RPMI8226 (cell line): ENCODE measurements at regions not wholly inside any gene's neighbourhood (a gene's known extent, or its start where the extent isn't known, plus 50 kb on each side); places are given as distances from the start of the nearest gene placed in this dataset.
A peak's percentile ranks its signal among the peaks of the same experiment; 100 is the strongest.

Experiments
- DNase-seq: peaks from one replicate; pipeline ENCODE4 v3.0.0-alpha.2; 2015

DNA sequence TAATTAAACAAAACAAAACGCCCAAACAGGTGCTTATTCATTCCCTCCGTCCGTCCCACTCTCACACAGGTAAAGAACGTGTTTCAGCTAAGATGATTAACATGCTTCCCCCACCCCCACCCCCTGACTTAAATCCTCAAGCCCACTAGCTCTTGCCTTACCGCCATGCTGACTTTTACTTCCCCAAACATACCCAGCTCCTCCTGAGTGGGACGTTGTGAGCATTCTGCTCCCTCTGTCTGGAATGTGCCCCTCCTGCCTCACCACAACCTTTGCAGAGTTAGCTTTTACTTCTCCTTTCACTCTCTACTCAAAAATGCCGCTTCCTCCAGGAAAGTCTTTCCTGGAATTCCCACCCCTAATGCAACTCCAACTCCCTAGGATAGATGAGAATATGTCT, 774.0 kb upstream of the RBFOX1 start:
- DNase-seq = no peak

- no peak for DNase-seq
Observed at GRCh38 chr16:6558126-6558525, 774.5 kb upstream of the RBFOX1 start.

DNA sequence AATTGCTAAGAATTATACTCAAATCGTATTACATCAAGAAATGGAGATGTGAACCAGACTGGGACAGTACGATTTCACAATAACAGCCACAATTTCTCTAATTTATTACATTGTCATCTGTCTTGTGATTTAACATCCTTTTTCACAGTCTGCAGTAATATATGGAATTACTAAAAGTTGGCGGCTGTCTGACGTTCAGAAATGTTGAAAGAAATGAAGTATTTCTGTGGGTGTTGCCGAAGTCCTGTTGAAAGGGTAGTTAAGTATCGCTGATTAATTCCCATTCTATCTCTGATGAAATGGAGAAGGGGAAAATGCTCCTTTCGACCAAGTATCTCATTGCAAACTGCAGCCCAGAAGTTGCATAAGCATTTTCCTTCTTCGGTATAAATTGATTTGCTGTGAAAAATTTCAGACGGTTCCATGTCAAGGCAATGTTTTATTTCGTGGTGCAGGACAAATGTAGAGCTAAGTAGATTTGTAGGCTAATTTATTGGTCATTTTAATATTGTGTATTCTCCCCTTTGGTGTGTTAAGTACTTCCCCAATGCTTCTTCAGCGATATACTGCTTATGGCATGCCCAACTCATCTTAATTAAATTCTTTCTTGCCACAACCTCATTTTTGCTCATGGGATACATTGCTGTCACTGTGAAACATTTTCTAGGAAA, 775.2 kb upstream of the RBFOX1 start:
- DNase-seq = no peak

- no peak for DNase-seq
Observed at GRCh38 chr16:6549415-6549814, 783.2 kb upstream of the RBFOX1 start.

DNA sequence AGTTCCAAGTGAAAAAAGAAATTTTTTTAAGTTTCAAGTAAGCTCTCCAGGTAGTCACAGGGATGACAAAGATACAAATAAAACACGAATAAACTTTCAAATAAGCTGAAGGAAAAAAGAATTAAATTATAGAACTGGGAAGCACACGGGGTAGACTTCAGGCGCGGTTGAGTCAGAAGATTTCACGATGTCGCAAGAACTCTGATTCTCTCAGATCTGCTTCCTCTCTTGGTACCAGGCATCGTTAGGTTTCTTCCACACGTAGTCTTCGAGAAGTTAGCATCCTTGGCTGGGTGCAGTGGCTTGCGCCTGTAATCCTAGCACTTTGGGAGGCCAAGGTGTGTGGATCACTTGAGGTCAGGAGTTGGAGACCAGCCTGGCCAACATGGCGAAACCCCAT, 784.1 kb upstream of the RBFOX1 start:
- no peak for DNase-seq

DNA sequence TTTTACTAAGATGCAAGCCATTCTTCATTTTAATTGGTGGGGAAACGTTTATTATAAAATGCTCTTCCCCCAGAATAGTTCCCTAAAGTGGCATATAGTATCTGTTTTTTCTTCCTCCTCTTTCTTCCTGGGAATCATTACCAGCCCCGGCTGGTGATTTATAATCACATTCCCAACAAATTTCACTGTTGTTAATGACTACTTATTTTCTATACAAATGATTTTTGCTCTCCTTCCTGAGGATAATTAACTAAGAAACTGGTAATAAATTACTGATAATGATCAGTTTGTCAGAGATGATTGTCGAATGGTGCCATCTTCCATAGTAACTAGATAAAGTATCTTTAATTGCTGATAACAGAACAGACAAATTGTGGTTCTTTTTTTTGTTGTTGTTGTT, 785.5 kb upstream of the RBFOX1 start:
- DNase-seq = no peak

GRCh38 chr16:6545329-6545728, 787.3 kb upstream of the RBFOX1 start:
- DNase-seq = no peak

GRCh38 chr16:6541267-6541666, 791.4 kb upstream of the RBFOX1 start:
- no peak for DNase-seq

- DNase-seq = no peak
Observed at GRCh38 chr16:6536411-6536810, 796.2 kb upstream of the RBFOX1 start.

DNA sequence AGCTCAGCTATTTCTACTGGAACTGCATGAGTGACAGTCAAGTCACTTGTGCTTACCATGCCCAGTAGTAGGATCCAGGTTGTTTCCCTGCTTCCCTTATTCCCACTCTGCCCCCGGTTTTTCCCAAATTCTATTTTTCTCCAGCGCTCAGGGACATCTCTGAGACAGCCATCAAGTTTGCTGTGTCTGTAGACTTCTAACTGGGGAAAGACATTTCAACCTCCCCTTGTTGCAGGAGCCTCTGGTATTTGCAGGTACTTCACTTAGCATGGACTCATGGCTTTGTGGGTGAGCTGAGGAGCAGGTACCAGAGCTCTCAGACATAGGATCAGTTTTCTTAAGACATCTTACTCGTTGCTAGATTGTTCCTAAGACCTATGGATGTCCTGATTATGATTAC, 801.6 kb upstream of the RBFOX1 start:
- no peak for DNase-seq

DNA sequence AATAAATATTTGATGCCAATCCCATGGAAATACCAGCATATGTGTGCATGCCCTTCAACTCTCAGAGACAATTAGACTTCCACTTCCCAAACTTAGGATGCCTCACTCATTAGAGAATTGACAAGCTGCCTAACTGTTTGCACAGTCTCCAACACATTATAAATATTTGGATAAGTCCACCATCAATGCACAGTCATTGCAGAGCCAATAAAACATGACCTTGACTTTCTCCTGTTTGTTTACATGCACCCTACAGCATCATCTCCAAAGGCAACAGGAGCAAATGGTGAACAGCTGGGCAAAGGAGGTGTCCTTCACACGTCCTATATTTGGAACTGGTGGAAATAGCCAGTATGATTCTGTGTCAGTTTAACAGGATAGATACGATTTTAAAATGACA, 804.4 kb upstream of the RBFOX1 start:
- no peak for DNase-seq

- DNase-seq = no peak
Observed at GRCh38 chr16:6527646-6528045, 805.0 kb upstream of the RBFOX1 start.

DNA sequence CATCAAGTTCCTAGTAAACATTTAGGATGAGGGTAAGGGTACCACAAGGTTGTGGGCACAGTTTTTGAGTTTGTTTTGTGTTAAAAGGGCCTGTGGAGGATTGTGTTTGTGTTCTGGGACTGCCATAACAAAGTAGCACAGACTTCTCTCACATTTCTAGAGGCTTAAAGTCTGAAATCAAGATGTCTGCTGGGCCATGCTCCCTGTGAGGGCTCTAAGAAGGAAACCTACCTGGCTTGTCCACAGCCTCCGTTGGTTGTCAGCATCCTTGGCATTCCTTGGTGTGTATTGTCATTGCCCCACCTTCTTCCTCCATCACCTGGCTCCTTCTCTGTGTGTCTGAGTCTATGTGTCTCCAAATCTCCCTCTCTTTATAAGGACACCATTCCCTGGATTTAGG, 808.1 kb upstream of the RBFOX1 start:
- no peak for DNase-seq

DNA sequence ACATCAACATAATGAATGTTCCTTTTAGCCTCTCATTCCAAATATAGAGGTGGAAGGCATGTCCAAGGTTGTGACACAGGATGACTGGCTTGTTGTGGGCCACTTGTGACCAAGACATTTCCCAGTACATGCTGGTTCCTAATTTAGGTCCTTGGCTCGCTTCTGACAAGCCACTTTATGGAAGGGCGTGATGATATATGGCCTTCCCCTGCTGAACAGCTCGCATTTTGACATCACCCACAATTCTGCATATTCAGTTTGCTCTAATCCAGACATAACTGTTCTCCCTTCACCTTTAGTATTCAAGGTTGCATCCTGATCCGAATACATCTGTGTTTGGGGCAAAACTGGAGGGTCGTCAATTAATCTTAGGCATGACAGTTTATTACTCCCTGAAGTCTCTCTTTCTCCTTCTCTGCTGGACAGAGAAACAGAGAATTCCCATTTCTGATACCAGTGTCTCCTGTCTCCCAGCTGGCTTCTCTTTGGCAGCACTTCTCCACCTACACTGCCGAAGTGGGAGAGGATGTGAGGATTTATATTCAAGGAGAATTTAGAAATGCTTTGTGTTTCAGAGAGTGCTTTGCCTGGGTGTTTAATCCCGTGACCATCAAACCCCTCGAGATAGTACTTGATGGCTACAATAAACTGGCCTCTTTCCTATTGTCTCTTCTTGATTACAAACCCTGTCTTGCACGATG, 815.5 kb upstream of the RBFOX1 start:
- DNase-seq = no peak

- DNase-seq = no peak
Observed at GRCh38 chr16:6512512-6512911, 820.1 kb upstream of the RBFOX1 start.

- DNase-seq = no peak
Observed at GRCh38 chr16:6510261-6510660, 822.4 kb upstream of the RBFOX1 start.

DNA sequence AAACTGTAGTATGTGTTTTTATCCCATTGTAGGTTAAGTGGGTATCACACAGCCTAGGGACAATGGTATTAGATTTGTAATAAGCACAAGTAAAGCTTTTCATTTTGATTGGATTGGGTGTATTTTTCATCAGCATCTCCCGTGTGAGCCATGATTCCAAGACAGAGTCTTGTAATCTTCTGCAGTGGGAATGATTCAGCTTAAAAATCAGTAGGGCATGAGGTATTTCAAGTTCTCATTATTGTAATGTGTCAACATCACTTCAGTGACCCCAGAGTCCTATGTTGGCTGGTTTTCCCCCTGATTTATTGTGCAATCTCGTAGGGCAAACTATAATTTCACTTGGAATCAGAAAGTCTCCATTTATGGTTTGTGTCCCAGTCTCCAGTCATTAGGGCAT, 833.2 kb upstream of the RBFOX1 start:
- DNase-seq = no peak

- DNase-seq = no peak
Observed at GRCh38 chr16:6498858-6499257, 833.8 kb upstream of the RBFOX1 start.

DNA sequence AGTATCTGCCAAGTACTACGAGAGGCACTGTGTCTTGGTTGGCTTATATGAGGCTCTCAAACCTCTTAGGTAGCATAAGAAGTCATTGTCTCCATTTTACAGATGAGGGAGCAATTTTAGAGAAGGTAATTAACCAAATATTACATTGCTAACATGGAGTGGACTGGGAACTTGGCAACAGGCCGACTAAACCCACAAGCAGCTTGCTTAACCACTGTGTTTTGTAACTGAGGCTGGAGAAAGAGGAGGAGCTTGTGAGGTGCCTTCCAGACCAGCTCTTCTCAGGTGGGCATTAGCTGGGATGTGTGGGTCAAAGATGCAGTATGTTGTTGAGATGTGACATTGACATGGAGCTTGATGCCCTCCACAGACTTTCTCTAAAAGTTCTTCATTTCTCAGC, 835.6 kb upstream of the RBFOX1 start:
- DNase-seq = peak; percentile 51

DNA sequence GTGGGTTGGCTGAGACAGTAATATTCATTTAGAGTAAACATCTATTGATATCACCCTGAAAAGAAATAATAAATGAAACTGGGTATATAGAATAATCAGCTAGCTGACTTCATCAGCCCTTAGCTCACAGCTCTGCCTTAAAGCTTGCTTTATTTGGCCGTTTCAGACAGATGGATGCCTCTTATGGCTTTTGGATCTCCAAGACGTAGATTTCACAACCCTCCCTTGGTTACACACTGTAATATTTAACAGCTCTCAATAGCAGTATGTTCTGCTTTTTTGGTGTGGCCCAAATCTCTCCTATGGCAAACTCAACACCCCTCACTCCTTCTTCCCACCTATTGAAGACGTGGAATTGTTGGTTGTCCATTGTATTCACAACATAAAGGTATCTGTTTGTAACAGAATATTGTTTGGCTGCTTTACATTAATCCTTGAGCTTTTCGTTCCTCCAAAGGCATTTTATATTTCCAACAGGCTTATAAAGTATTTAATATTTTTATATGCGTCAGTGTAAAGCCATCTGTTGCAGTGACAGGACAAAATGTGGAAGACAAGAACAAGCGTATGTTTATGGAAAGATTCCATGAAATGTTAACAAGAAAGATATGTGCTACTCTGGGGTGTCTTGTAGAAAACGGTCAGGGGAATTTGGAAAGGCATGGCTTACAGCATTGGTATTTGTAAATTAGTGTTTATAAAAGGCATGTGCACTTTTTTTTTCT, 837.0 kb upstream of the RBFOX1 start:
- no peak for DNase-seq

DNA sequence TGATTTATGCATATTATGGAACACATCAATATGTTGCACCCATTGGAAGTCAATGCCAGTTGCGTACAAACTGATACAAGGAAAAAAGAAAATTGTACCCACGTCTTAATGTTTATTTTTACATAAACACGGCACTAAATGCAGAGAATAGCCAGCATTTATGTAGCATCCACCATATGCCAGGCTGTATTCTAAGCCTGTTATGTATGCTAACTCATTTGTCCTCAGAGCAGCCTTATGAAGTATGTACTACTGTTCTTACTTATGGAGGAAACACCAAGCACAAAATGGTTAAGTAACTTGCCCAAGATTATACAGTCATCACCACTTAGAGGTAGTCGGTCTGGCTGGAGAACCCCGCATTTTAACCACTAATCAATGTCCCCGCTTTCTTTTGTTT, 837.9 kb upstream of the RBFOX1 start:
- DNase-seq = no peak

DNA sequence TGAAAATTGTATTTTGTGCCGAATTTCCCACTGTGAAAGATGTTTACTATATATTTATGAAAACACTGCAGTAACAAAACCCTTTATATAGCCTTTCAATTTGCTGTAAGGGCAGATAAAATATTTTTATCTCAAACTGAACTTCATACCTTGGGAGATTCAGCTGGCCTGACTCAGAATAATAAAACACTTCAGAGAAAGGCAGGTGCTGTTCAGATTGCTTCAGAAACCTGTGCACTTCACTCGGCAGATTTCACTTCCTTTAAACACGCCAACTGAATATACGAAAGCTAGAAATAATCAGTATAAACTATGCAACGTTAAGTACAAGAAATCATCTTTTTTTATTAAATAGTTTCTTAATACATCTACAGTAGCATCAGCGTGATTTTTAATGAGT, 839.1 kb upstream of the RBFOX1 start:
- peak; percentile 37 for DNase-seq

- DNase-seq = no peak
Observed at GRCh38 chr16:6492742-6493141, 839.9 kb upstream of the RBFOX1 start.

DNA sequence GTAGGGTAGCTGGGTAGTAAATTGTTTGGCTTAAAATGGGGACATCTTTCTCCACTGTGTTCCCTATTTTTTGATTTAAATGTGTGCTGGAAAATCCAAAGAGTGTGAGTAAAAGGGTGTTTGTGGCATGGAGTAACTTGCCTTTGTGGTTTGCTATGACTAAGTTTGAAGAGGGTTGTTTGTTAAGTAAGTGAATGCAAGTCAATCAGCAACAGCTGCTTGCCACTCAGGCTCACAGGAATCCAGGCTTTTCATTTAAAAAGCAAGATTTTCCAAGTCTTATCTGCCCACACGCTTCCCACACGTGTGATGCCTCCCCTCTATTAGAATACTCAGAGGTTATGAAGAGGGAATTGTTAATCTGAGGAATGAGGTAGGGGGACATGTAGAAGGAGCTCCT, 847.7 kb upstream of the RBFOX1 start:
- no peak for DNase-seq
